Immature natural killer cell (primary cell): ENCODE measurements at regions not wholly inside any gene's neighbourhood (a gene's known extent, or its start where the extent isn't known, plus 50 kb on each side); places are given as distances from the start of the nearest gene placed in this dataset.
"Not testable (repeated sequence)": the region's sequence is repeated elsewhere in the genome, so short reads cannot be mapped to it uniquely, and the experiment has no call there.

Source experiments
- DNase-seq, 3 donors: peaks; one replicate each; pipeline ENCODE4 v3.0.0; 2022; ENCODE audit warnings: mixed read lengths in 1 of 3
- H3K27ac Mint-ChIP-seq, 6 donors: one replicate each; pipeline ENCODE4 v1.8.0; 2020; ENCODE audit warnings: mixed read lengths in 6 of 6, mild to moderate bottlenecking in 5 of 6, inconsistent platforms in 4 of 6, moderate library complexity in 3 of 6
- H3K27me3 Mint-ChIP-seq, 3 donors: one replicate each; pipeline ENCODE4 v1.8.0; 2020 to 2021; ENCODE audit warnings: low read depth in 3 of 3, mild to moderate bottlenecking in 3 of 3, mixed read lengths in 3 of 3, moderate library complexity in 3 of 3, inconsistent platforms in 1 of 3
- H3K36me3 Mint-ChIP-seq, 3 donors: one replicate each; pipeline ENCODE4 v1.8.0; 2020; ENCODE audit warnings: mixed read lengths in 3 of 3, inconsistent platforms in 2 of 3, mild to moderate bottlenecking in 2 of 3
- H3K4me1 Mint-ChIP-seq, 2 donors: one replicate each; pipeline ENCODE4 v1.8.0; 2020; ENCODE audit warnings: inconsistent platforms in 2 of 2, mild to moderate bottlenecking in 2 of 2, mixed read lengths in 2 of 2, moderate library complexity in 1 of 2
- H3K4me3 Mint-ChIP-seq, 5 donors: one replicate each; pipeline ENCODE4 v1.8.0; 2020; ENCODE audit warnings: mild to moderate bottlenecking in 5 of 5, mixed read lengths in 5 of 5, inconsistent platforms in 3 of 5, moderate library complexity in 3 of 5
- H3K9me3 Mint-ChIP-seq, 6 donors: one replicate each; pipeline ENCODE4 v1.8.0; 2020; ENCODE audit warnings: mild to moderate bottlenecking in 6 of 6, mixed read lengths in 6 of 6, inconsistent platforms in 4 of 6, moderate library complexity in 3 of 6

DNA sequence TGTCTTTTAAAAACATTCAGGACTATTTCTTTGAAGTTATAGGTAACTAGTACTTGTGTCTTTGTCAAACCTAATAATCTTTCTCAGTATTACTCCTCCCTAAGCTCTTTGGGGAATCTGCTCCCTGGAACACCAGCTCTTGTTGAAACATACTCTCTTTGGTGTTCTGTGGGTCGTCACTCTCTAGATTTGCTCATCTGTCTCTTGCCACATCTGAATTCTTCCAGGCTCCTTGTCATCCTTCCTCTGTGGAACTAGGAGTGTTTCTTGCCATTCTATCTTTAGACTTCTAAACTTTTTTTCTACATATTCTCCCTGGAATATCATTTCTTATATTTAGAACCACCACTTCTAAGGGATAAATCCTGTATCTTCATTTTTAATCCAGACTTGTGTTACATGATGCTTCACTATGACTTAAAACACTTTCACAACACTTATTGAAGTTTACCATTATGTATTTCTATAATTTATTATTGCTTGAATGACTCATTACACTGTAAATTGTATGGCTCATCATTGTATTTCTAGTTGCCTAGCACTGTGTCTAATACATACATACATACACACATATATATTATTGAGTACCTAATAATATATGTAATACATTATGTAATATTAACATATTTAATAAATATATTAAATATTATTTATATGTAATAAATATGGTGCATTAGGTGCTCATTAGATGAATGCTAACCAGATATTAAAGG, 186.1 kb downstream of the TMA16 start:
- Mint-ChIP-seq H3K27me3 (peaks cover 0 to 5% (median 0%) of the 10 kb centered on the region in 3 donors), H3K36me3 (no peaks in the 10 kb centered on the region), H3K27ac (no peak overlapping the region), H3K4me3 (no peak overlapping the region), H3K4me1 (no peaks in the 10 kb centered on the region), H3K9me3 (peaks cover 0 to 3% (median 0%) of the 10 kb centered on the region in 6 donors)
- no peak for DNase-seq

DNA sequence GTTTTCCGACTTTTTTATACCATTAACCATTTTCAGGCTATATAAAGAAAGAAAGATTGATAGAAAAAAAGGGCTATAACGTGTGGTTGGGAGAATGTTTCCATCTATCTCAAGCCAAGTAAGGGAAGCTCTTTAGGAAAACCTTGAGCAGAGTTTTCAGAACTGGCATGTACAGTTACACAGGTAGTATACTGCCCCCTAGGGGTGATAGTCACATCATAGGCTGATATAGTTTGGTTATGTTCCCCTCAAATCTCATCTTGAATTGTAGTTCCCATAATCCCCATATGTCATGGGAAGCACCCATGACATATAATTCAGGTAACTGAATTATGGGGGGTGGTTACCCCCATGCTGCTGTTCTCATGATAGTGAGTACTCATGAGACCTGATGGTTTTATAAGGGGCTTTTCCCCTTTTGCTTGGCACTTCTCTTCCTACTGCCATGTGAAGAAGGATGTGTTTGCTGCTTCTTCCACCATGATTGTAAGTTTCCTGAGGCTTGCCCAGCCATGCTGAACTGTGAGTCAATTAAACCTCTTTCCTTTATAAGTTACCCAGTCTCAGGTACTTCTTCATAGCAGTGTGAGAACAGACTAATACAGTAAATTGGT, 186.8 kb downstream of the TMA16 start:
- no peaks in the 10 kb centered on the region for H3K36me3 Mint-ChIP-seq
- DNase-seq = peak; percentile 6 to 29 (median 23)
- H3K9me3 Mint-ChIP-seq = peaks cover 0 to 3% (median 0%) of the 10 kb centered on the region in 6 donors
- H3K4me3 Mint-ChIP-seq = no peak overlapping the region
- no peak overlapping the region for H3K27ac Mint-ChIP-seq
- H3K27me3 Mint-ChIP-seq = peaks cover 0 to 5% (median 2%) of the 10 kb centered on the region in 3 donors
- no peaks in the 10 kb centered on the region for H3K4me1 Mint-ChIP-seq

DNA sequence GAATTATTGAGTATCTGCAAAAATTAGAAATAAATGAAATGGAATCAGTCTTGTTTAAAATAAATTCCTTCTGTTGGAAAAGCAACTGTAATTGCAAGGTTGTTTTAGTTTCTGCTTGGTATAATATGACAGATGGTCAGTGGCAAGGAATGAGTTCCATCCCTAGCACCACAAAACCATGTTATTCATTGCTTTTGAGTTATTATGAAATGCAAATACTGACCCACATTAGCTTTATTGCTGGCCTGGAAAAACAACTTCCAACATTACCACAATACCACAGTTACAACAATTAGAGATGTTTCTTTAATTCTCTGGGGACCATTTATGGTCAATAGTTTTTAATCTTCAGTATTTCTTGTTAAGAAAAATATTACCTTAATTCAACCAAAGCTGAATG, 194.4 kb downstream of the TMA16 start:
- H3K9me3 Mint-ChIP-seq = peaks cover 0 to 6% (median 0%) of the 10 kb centered on the region in 6 donors
- H3K4me1 Mint-ChIP-seq = no peaks in the 10 kb centered on the region
- no peaks in the 10 kb centered on the region for H3K36me3 Mint-ChIP-seq
- no peak overlapping the region for H3K4me3 Mint-ChIP-seq
- H3K27ac Mint-ChIP-seq = no peak overlapping the region
- H3K27me3 Mint-ChIP-seq = peaks cover 0 to 3% (median 2%) of the 10 kb centered on the region in 3 donors
- DNase-seq = no peak

DNA sequence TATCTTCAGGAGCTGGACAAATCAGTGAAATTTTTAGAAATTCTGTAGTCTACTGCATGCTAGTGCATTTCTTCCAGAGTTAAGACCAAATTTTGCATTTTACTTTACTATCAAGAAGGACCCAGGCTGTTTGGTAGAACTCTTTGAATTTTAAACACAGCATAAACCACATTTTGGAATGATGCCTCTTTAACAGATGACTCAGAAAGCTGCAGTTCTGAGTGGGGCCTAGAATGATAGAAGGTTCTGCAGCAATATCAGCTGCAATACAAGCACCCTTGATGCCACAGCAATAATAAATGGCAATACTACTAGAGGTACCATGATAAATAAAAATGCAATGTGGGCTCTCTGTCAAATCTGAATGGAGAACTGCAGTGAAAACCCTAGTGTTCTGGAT, 198.7 kb downstream of the TMA16 start:
- no peak overlapping the region for H3K4me3 Mint-ChIP-seq
- H3K36me3 Mint-ChIP-seq = no peaks in the 10 kb centered on the region
- H3K27ac Mint-ChIP-seq = no peak overlapping the region
- no peak for DNase-seq
- peaks cover 0 to 5% (median 0%) of the 10 kb centered on the region in 6 donors for H3K9me3 Mint-ChIP-seq
- no peaks in the 10 kb centered on the region for H3K4me1 Mint-ChIP-seq
- no peaks in the 10 kb centered on the region for H3K27me3 Mint-ChIP-seq

DNA sequence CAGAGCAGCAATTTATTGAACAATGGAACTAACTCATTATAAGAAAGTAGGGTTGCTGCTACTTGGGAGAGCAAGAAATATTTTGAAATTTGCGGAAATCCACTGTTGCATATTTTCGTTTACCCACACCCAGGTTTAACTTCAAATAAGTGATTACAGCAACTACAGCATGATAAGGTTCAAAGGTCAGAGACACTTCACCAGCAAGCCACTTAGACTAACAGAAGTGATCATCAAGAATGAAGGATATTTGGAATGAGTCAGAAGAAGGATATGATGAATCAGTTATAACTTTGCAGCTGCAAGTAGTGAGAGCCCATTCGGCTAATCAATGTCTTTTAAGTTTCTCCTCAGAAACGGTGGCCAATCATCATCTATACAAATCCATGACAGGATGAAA, 199.3 kb downstream of the TMA16 start:
- Mint-ChIP-seq H3K4me1 (no peaks in the 10 kb centered on the region), H3K27ac (no peak overlapping the region), H3K36me3 (no peaks in the 10 kb centered on the region), H3K9me3 (peaks cover 0 to 2% (median 0%) of the 10 kb centered on the region in 6 donors), H3K27me3 (no peaks in the 10 kb centered on the region), H3K4me3 (no peak overlapping the region)
- no peak for DNase-seq

DNA sequence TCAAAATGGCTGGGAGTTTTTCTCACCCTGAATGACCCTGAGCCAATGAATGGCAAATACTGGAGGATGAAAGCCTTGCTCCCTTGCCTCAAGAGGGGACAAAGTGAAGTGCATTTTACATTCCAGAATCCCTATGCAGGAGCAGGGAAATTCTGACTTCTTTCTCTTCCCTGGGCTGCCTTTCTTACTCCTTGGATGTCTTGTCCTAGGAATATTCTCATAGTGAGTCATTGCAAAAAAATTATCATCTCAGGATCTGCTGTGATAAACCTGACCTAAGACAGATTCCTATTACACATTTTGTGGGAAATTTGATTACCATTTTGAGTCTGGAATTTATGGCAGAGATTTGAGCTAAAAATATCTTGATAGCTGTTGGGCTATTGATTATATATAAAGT, 199.9 kb downstream of the TMA16 start:
- H3K27me3 Mint-ChIP-seq = no peaks in the 10 kb centered on the region
- no peaks in the 10 kb centered on the region for H3K4me1 Mint-ChIP-seq
- H3K27ac Mint-ChIP-seq = no peak overlapping the region
- H3K4me3 Mint-ChIP-seq = no peak overlapping the region
- H3K9me3 Mint-ChIP-seq = peaks cover 0 to 2% (median 0%) of the 10 kb centered on the region in 6 donors
- no peaks in the 10 kb centered on the region for H3K36me3 Mint-ChIP-seq
- DNase-seq = no peak

DNA sequence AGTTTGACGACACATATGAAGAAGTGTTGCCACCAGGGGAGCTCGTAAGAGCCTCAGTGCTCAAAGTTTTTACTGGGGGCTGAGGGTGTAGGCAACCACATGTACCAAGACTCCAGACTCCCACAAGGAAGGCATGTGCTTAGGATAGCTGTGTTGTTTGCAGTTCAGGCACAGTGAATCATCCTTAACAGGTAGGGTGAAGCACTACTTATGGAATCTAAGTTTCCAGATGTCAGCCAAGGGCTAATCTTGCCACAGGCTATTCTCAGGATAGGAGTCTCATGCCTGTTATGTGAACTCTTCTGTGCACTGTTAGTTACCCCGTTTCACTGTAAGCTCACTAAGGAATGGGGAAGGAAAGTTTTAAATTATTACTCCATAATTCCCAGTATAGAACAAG, 202.6 kb downstream of the TMA16 start:
- Mint-ChIP-seq H3K4me3 (no peak overlapping the region), H3K27ac (no peak overlapping the region), H3K36me3 (no peaks in the 10 kb centered on the region), H3K27me3 (no peaks in the 10 kb centered on the region), H3K4me1 (no peaks in the 10 kb centered on the region), H3K9me3 (peaks cover 0 to 2% (median 0%) of the 10 kb centered on the region in 6 donors)
- DNase-seq = no peak

DNA sequence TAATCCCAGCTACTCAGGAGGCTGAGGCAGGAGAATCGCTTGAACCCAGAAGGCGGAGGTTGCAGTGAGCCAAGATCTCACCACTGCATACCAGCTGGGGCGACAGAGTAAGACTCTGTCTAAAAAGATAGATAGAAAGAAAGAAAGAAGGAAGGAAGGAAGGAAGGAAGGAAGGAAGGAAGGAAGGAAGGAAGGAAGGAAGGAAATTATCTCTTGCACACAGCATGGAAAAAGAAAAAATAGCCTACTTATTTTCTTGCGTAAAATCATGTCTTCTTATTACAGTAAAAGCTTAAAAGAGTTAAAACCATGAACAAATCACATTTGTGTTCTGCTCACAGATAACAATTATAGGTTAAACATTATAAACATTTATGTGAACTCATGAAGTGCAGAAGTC, 205.9 kb downstream of the TMA16 start:
- not testable (repeated sequence) for H3K27ac Mint-ChIP-seq, H3K36me3 Mint-ChIP-seq, H3K9me3 Mint-ChIP-seq, DNase-seq, H3K4me3 Mint-ChIP-seq, H3K4me1 Mint-ChIP-seq, H3K27me3 Mint-ChIP-seq

DNA sequence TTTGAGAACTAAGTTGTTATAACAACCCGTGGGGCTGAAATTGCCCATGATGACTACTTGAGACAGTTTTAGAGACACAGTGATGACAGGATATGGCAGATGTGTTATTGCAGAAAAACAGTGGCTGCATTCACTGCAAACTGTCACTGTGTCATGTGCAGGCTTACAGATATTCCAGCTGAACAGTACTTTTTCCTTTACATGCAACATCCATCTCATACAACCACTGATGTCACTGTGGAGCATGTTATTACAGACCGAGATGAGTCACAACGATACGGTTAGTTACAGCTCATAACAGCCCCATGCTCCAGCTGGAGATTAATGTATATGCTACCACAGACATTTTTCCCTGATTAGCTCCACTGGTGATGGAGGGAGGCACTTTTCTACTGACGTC, 207.4 kb downstream of the TMA16 start:
- no peak for DNase-seq
- Mint-ChIP-seq H3K4me3 (no peak overlapping the region), H3K27me3 (no peaks in the 10 kb centered on the region), H3K9me3 (peaks cover 0 to 2% (median 0%) of the 10 kb centered on the region in 6 donors), H3K27ac (no peak overlapping the region), H3K4me1 (no peaks in the 10 kb centered on the region), H3K36me3 (no peaks in the 10 kb centered on the region)

DNA sequence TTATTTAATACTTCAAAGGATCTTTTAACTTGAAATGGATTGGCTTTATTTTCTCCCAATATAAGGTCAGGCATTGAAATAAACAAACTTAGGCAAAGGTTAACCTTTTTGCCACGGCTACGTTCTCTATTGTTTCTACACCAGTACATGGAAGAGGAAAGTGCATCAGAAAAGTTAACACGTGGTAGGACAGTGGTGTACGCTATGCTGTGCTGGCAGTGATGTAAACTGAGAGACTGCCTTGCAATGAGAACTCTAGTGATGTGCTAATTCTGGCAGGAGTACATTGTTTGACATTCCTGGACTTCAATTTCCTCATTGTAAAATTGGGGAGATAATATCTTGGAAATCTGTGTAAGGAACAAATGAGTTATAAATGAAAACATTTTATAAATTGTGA, 208.2 kb downstream of the TMA16 start:
- no peaks in the 10 kb centered on the region for H3K27me3 Mint-ChIP-seq
- peaks cover 0 to 3% (median 0%) of the 10 kb centered on the region in 6 donors for H3K9me3 Mint-ChIP-seq
- H3K27ac Mint-ChIP-seq = no peak overlapping the region
- H3K4me1 Mint-ChIP-seq = no peaks in the 10 kb centered on the region
- no peak overlapping the region for H3K4me3 Mint-ChIP-seq
- no peak for DNase-seq
- H3K36me3 Mint-ChIP-seq = no peaks in the 10 kb centered on the region

DNA sequence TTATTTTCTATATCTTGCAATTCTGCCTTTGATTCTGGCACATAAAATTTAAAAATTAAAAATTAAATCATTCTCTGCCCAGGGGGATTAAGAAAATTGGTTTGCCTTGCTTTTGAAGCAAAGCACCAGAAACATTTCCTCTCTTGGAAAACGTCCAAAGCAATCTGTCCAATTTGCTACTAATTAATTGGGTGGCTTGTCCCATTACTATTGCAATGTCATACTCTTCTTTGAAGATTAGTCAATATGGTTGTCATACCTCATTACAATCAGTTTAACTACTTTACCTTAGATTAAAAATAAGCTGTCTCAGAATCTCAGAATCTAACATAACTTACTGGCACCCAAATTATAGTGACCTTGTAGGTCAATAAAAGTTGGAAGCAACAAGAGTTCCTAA, 208.8 kb downstream of the TMA16 start:
- DNase-seq = no peak
- Mint-ChIP-seq H3K4me1 (no peaks in the 10 kb centered on the region), H3K36me3 (no peaks in the 10 kb centered on the region), H3K27ac (no peak overlapping the region), H3K4me3 (no peak overlapping the region), H3K9me3 (peaks cover 0 to 5% (median 0%) of the 10 kb centered on the region in 6 donors), H3K27me3 (no peaks in the 10 kb centered on the region)

DNA sequence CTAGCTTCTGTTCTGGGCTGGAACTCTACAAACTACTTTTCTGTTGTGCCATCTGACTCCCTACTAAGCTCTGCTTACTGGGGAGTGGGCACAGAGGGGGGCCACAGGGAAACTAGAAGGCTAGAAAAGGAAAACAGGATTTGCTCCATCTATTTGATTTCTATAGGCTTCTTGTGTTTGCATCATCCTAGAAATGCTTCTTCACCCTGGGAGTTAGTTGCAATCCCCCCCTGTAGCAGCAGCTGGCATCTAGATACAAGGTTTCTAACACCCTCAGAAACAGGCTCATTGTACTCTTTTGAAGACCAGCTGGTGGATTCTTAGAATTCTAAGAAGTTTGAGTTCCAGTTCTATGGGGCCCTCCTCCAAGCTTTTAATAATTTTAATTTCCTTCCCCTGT, 213.4 kb downstream of the TMA16 start:
- no peaks in the 10 kb centered on the region for H3K36me3 Mint-ChIP-seq
- H3K4me1 Mint-ChIP-seq = no peaks in the 10 kb centered on the region
- H3K27me3 Mint-ChIP-seq = no peaks in the 10 kb centered on the region
- H3K9me3 Mint-ChIP-seq = peaks cover 0 to 8% (median 0%) of the 10 kb centered on the region in 6 donors
- no peak overlapping the region for H3K27ac Mint-ChIP-seq
- H3K4me3 Mint-ChIP-seq = no peak overlapping the region
- no peak for DNase-seq

DNA sequence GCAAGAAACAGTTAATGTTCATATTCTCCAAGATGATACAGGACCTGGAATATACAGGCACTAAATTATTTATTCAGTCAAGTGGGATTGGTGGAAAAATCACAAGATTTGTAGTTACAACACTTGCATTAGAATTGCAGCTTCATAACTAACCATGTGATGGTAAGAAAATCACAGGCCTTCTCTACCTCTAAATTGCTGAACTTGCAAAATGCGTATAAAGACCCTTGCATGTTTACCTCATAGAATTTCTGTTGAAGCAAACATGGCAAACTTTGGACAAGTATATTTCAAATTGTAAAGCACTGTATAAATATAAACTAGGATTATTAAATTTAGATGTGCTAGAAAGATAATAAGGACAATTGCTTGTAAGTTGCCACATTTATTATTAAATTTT, 215.1 kb downstream of the TMA16 start:
- Mint-ChIP-seq H3K36me3 (no peaks in the 10 kb centered on the region), H3K27me3 (no peaks in the 10 kb centered on the region), H3K4me3 (no peak overlapping the region), H3K4me1 (no peaks in the 10 kb centered on the region), H3K9me3 (peaks cover 0 to 8% (median 0%) of the 10 kb centered on the region in 6 donors), H3K27ac (no peak overlapping the region)
- DNase-seq = no peak

DNA sequence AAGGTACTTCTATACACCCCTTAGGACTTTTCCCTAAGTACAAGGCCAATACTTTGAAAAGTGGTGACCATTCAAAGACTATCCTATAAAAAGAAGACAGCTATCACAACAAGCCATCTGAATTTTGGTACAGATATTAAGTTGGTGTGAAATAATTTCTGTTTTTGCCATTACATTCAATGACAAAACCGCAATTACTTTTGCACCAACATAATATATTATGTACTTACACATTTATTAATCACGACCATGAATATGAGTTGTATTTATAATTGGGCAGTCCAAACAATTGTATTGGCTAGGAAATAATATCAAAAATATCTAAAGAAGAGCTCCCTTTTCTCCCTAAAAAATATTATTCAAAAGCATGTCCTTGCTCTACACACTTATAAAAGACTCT, 215.7 kb downstream of the TMA16 start:
- no peaks in the 10 kb centered on the region for H3K36me3 Mint-ChIP-seq
- no peaks in the 10 kb centered on the region for H3K27me3 Mint-ChIP-seq
- no peak for DNase-seq
- H3K4me3 Mint-ChIP-seq = no peak overlapping the region
- peaks cover 0 to 8% (median 0%) of the 10 kb centered on the region in 6 donors for H3K9me3 Mint-ChIP-seq
- no peak overlapping the region for H3K27ac Mint-ChIP-seq
- no peaks in the 10 kb centered on the region for H3K4me1 Mint-ChIP-seq

DNA sequence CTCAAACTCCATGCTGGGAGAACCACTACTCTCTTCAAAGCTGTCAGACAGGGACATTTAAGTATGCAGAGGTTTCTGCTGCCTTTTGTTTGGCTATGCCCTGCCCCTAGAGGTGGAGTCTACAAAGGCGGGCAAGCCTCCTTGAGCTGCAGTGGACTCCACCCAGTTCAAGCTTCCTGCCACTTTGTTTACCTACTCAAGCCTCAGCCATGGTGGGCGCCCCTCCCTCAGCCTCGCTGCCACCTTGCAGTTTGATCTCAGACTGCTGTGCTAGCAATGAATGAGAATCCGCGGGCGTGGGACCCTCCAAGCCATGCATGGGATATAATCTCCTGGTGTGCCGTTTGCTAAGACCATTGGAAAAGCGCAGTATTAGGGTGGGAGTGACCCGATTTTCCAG, 230.0 kb downstream of the TMA16 start:
- peaks cover 4 to 15% (median 5%) of the 10 kb centered on the region in 6 donors for H3K9me3 Mint-ChIP-seq
- not testable (repeated sequence) for DNase-seq, H3K27me3 Mint-ChIP-seq, H3K36me3 Mint-ChIP-seq, H3K4me3 Mint-ChIP-seq, H3K27ac Mint-ChIP-seq, H3K4me1 Mint-ChIP-seq
